ENCODE measurements at regions not wholly inside any gene's neighbourhood (a gene's known extent, or its start where the extent isn't known, plus 50 kb on each side); places are given as distances from the start of the nearest gene placed in this dataset.
"Not testable (repeated sequence)": the region's sequence is repeated elsewhere in the genome, so short reads cannot be mapped to it uniquely, and the experiment has no call there.

DNA sequence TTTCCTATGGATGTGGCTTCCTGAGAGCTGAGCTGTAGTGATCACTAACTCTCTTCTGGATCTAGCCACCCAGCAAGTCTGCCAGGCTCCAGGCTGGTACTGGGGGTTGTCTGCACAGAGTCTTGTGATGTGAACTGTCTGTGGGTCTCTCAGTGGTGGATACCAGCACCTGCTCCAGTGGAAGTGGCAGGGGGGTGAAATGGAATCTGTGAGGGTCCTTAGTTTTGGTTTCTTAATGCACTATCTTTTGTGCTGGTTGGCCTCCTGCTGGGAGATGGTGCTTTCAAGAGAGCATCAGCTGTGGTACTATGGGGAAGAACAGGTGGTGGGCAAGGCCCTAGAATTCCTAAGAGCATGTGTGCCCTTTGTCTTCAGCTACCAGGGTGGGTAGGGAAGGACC is 140.7 kb downstream of the TENT5C start:
- TF ChIP-seq, protein P1, sequence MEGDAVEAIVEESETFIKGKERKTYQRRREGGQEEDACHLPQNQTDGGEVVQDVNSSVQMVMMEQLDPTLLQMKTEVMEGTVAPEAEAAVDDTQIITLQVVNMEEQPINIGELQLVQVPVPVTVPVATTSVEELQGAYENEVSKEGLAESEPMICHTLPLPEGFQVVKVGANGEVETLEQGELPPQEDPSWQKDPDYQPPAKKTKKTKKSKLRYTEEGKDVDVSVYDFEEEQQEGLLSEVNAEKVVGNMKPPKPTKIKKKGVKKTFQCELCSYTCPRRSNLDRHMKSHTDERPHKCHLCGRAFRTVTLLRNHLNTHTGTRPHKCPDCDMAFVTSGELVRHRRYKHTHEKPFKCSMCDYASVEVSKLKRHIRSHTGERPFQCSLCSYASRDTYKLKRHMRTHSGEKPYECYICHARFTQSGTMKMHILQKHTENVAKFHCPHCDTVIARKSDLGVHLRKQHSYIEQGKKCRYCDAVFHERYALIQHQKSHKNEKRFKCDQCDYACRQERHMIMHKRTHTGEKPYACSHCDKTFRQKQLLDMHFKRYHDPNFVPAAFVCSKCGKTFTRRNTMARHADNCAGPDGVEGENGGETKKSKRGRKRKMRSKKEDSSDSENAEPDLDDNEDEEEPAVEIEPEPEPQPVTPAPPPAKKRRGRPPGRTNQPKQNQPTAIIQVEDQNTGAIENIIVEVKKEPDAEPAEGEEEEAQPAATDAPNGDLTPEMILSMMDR (IDR thresholded peaks at IDR 0.05), result not testable (repeated sequence)
- TF ChIP-seq POLR2A (IDR thresholded peaks at IDR 0.05), result not testable (repeated sequence)

Data from right lobe of liver (tissue), 4 donors.